ENCODE measurements at regions not wholly inside any gene's neighbourhood (a gene's known extent, or its start where the extent isn't known, plus 50 kb on each side); places are given as distances from the start of the nearest gene placed in this dataset.
A peak's percentile ranks its signal among the peaks of the same experiment; 100 is the strongest.
"Not testable (repeated sequence)": the region's sequence is repeated elsewhere in the genome, so short reads cannot be mapped to it uniquely, and the experiment has no call there.

- H3K9me3 Mint-ChIP-seq = peaks cover 14 to 43% (median 38%) of the 10 kb centered on the region in 7 donors
These were observed 3929.2 kb upstream of the OR11H1 start for GRCh38 chr22:11598492-11599440.

GRCh38 chr22:11599456-11599855 is 3928.5 kb upstream of the OR11H1 start:
- not testable (repeated sequence) for ATAC-seq (ENCODE audit: low read depth in 2 of 2); DNase-seq

More at GRCh38 chr22:11598492-11599440, 3929.2 kb upstream of the OR11H1 start:
- Mint-ChIP-seq H3K36me3 (peaks cover 0 to 11% of the 10 kb centered on the region in 2 donors), H3K27ac (no peak overlapping the region), H3K27me3 (no peaks in the 10 kb centered on the region), H3K4me1 (peaks cover 0 to 4% (median 0%) of the 10 kb centered on the region in 3 donors), H3K4me3 (no peak overlapping the region)
- no peak for DNase-seq
- ATAC-seq (ENCODE audit: low read depth in 2 of 2) = no peak

GRCh38 chr22:11600161-11600560 is 3927.8 kb upstream of the OR11H1 start:
- H3K27me3 Mint-ChIP-seq; ATAC-seq (ENCODE audit: low read depth in 2 of 2); H3K4me1 Mint-ChIP-seq; H3K27ac Mint-ChIP-seq; DNase-seq; H3K4me3 Mint-ChIP-seq: not testable (repeated sequence)
- H3K36me3 Mint-ChIP-seq = peaks cover 0 to 11% of the 10 kb centered on the region in 2 donors
- H3K9me3 Mint-ChIP-seq = peaks cover 14 to 45% (median 33%) of the 10 kb centered on the region in 7 donors

More at GRCh38 chr22:11599456-11599855, 3928.5 kb upstream of the OR11H1 start:
- not testable (repeated sequence) for H3K36me3 Mint-ChIP-seq, H3K27me3 Mint-ChIP-seq, H3K27ac Mint-ChIP-seq, H3K4me1 Mint-ChIP-seq, H3K4me3 Mint-ChIP-seq
- peaks cover 14 to 45% (median 38%) of the 10 kb centered on the region in 7 donors for H3K9me3 Mint-ChIP-seq

GRCh38 chr22:11600896-11601890 is 3926.8 kb upstream of the OR11H1 start:
- H3K4me1 Mint-ChIP-seq; ATAC-seq (ENCODE audit: low read depth in 2 of 2); H3K27me3 Mint-ChIP-seq; DNase-seq; H3K4me3 Mint-ChIP-seq: not testable (repeated sequence)
- Mint-ChIP-seq H3K9me3 (peaks cover 20 to 48% (median 27%) of the 10 kb centered on the region in 7 donors), H3K36me3 (peaks cover 0 to 17% of the 10 kb centered on the region in 2 donors), H3K27ac (peak overlapping the region in 1 of 6 donors; percentile 53)

GRCh38 chr22:11604635-11605395 is 3923.2 kb upstream of the OR11H1 start:
- DNase-seq; H3K4me1 Mint-ChIP-seq; ATAC-seq (ENCODE audit: low read depth in 2 of 2); H3K4me3 Mint-ChIP-seq; H3K27ac Mint-ChIP-seq; H3K27me3 Mint-ChIP-seq; H3K36me3 Mint-ChIP-seq: not testable (repeated sequence)
- peaks cover 15 to 52% (median 31%) of the 10 kb centered on the region in 7 donors for H3K9me3 Mint-ChIP-seq

- H3K4me3 Mint-ChIP-seq = peak overlapping the region in 1 of 8 donors; percentile 32
- DNase-seq (no peak), ATAC-seq (ENCODE audit: low read depth in 2 of 2) (no peak)
- peaks cover 13 to 57% (median 38%) of the 10 kb centered on the region in 7 donors for H3K9me3 Mint-ChIP-seq
- no peaks in the 10 kb centered on the region for H3K27me3 Mint-ChIP-seq
- no peak overlapping the region for H3K27ac Mint-ChIP-seq
- H3K36me3 Mint-ChIP-seq = peaks cover 0 to 9% of the 10 kb centered on the region in 2 donors
- no peaks in the 10 kb centered on the region for H3K4me1 Mint-ChIP-seq
These were observed 3922.5 kb upstream of the OR11H1 start for GRCh38 chr22:11605468-11605981.

- not testable (repeated sequence) for DNase-seq; H3K27me3 Mint-ChIP-seq; ATAC-seq (ENCODE audit: low read depth in 2 of 2); H3K4me3 Mint-ChIP-seq; H3K27ac Mint-ChIP-seq; H3K4me1 Mint-ChIP-seq; H3K36me3 Mint-ChIP-seq
- peaks cover 19 to 62% (median 41%) of the 10 kb centered on the region in 7 donors for H3K9me3 Mint-ChIP-seq
These were observed 3921.7 kb upstream of the OR11H1 start for GRCh38 chr22:11606047-11607000.

- not testable (repeated sequence) for H3K4me1 Mint-ChIP-seq; H3K27ac Mint-ChIP-seq; H3K36me3 Mint-ChIP-seq; ATAC-seq (ENCODE audit: low read depth in 2 of 2); DNase-seq; H3K4me3 Mint-ChIP-seq; H3K27me3 Mint-ChIP-seq
- H3K9me3 Mint-ChIP-seq = peaks cover 20 to 66% (median 40%) of the 10 kb centered on the region in 7 donors
These were observed 3920.8 kb upstream of the OR11H1 start for GRCh38 chr22:11607215-11607614.

GRCh38 chr22:11608486-11608885 is 3919.5 kb upstream of the OR11H1 start:
- H3K27ac Mint-ChIP-seq; DNase-seq; H3K4me3 Mint-ChIP-seq; ATAC-seq (ENCODE audit: low read depth in 2 of 2); H3K36me3 Mint-ChIP-seq; H3K27me3 Mint-ChIP-seq; H3K4me1 Mint-ChIP-seq: not testable (repeated sequence)
- peaks cover 22 to 67% (median 40%) of the 10 kb centered on the region in 7 donors for H3K9me3 Mint-ChIP-seq

- H3K9me3 Mint-ChIP-seq = peaks cover 22 to 67% (median 43%) of the 10 kb centered on the region in 7 donors
- not testable (repeated sequence) for H3K27me3 Mint-ChIP-seq; H3K4me1 Mint-ChIP-seq; ATAC-seq (ENCODE audit: low read depth in 2 of 2); DNase-seq; H3K27ac Mint-ChIP-seq; H3K36me3 Mint-ChIP-seq; H3K4me3 Mint-ChIP-seq
These were observed 3918.8 kb upstream of the OR11H1 start for GRCh38 chr22:11609193-11609592.

- not testable (repeated sequence) for H3K4me1 Mint-ChIP-seq; H3K4me3 Mint-ChIP-seq; ATAC-seq (ENCODE audit: low read depth in 2 of 2); H3K27ac Mint-ChIP-seq; H3K27me3 Mint-ChIP-seq; DNase-seq
- Mint-ChIP-seq H3K36me3 (peaks cover 5 to 14% of the 10 kb centered on the region in 2 donors), H3K9me3 (peaks cover 27 to 77% (median 58%) of the 10 kb centered on the region in 7 donors)
These were observed 3916.7 kb upstream of the OR11H1 start for GRCh38 chr22:11611280-11611679.
